ENCODE measurements at regions not wholly inside any gene's neighbourhood (a gene's known extent, or its start where the extent isn't known, plus 50 kb on each side); places are given as distances from the start of the nearest gene placed in this dataset.

- intact Hi-C loops (cut with micrococcal nuclease; ENCODE audit: unreplicated experiment): no loop called here
- peaks cover 4% of the 10 kb centered on the region for H3K9me3 Mint-ChIP-seq (ENCODE audit: low read depth, unreplicated experiment)
- DNase-seq: no peak
- CTCF ChIA-PET: no interaction called here
- H3K4me1 Mint-ChIP-seq (ENCODE audit: low read depth, unreplicated experiment): no peaks in the 10 kb centered on the region
- TF ChIP-seq, protein P1, sequence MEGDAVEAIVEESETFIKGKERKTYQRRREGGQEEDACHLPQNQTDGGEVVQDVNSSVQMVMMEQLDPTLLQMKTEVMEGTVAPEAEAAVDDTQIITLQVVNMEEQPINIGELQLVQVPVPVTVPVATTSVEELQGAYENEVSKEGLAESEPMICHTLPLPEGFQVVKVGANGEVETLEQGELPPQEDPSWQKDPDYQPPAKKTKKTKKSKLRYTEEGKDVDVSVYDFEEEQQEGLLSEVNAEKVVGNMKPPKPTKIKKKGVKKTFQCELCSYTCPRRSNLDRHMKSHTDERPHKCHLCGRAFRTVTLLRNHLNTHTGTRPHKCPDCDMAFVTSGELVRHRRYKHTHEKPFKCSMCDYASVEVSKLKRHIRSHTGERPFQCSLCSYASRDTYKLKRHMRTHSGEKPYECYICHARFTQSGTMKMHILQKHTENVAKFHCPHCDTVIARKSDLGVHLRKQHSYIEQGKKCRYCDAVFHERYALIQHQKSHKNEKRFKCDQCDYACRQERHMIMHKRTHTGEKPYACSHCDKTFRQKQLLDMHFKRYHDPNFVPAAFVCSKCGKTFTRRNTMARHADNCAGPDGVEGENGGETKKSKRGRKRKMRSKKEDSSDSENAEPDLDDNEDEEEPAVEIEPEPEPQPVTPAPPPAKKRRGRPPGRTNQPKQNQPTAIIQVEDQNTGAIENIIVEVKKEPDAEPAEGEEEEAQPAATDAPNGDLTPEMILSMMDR (IDR thresholded peaks at IDR 0.05; ENCODE audit: unreplicated experiment): no peak
- no peaks in the 10 kb centered on the region for H3K27me3 Mint-ChIP-seq (ENCODE audit: unreplicated experiment)
- no TSS peak for BruUV-seq (replicated peaks)
- no peak overlapping the region for H3K4me3 Mint-ChIP-seq (ENCODE audit: low read depth, unreplicated experiment)
- no peaks in the 10 kb centered on the region for H3K36me3 Mint-ChIP-seq (ENCODE audit: insufficient read depth, unreplicated experiment)
- H3K27ac Mint-ChIP-seq (ENCODE audit: unreplicated experiment): no peak overlapping the region
Observed at GRCh38 chr9:134967547-134967930, 49.8 kb upstream of the FCN1 start.

DNA sequence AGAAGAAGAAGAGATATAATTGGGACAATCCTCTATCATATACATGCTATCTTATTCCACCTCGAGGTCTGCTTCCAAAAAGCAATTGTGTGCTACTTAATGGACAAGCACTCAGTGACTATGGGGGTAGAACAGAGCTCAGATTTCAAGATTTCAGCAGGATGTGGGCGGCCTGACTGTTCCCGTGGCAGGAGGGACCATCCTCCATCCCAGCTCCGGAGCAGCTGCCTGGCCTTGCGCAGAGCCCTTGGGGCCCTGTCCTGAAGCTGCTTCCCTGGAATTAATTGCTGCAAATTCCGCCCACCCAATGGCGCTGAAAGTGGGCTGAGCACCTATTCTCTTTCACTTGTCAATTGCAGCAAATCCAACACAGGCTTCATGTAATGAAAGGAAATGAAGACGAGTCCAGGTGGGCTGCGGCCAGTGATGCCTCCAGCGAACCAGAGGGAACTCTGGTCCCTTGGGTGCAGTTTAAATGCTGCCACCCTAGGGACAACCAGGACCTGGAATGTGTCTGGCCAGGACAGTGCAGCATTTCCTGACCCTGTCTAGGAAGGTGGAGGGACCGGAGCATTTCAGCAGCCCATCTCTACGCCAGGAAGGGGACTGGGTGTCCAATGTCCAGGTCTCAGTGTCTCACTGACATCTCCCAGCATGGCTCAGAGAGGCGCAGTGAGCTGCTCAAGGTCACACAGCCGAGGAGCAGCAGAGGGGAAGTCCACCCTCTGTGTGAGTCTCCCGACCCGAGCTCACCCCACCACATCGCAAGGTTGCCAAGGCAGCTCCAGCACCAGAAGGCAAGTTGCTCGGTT is 50.5 kb upstream of the FCN1 start:
- BruUV-seq (replicated peaks): no TSS peak
- DNase-seq: no peak
- H3K27me3 Mint-ChIP-seq (ENCODE audit: unreplicated experiment): no peaks in the 10 kb centered on the region
- no peaks in the 10 kb centered on the region for H3K36me3 Mint-ChIP-seq (ENCODE audit: insufficient read depth, unreplicated experiment)
- no peak overlapping the region for H3K4me3 Mint-ChIP-seq (ENCODE audit: low read depth, unreplicated experiment)
- intact Hi-C loops (cut with micrococcal nuclease; ENCODE audit: unreplicated experiment): no loop called here
- TF ChIP-seq, protein P1 (IDR thresholded peaks at IDR 0.05; ENCODE audit: unreplicated experiment): no peak
- peaks cover 2% of the 10 kb centered on the region for H3K9me3 Mint-ChIP-seq (ENCODE audit: low read depth, unreplicated experiment)
- H3K4me1 Mint-ChIP-seq (ENCODE audit: low read depth, unreplicated experiment): no peaks in the 10 kb centered on the region
- CTCF ChIA-PET: no interaction called here
- no peak overlapping the region for H3K27ac Mint-ChIP-seq (ENCODE audit: unreplicated experiment)

DNA sequence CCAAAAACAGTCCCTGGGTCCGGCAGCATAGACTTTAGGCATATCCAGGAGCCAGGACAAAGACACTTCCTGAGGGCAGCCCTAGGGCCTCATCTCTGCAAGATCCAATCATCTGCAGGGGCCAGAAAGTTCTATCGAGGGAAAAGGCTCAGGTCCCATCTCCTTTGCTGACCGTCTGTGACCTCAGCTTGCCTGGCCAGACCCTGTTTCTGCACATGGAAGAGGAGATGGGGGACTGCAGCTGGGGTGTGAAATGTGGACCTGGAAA is 51.0 kb upstream of the FCN1 start:
- H3K36me3 Mint-ChIP-seq (ENCODE audit: insufficient read depth, unreplicated experiment): no peaks in the 10 kb centered on the region

DNA sequence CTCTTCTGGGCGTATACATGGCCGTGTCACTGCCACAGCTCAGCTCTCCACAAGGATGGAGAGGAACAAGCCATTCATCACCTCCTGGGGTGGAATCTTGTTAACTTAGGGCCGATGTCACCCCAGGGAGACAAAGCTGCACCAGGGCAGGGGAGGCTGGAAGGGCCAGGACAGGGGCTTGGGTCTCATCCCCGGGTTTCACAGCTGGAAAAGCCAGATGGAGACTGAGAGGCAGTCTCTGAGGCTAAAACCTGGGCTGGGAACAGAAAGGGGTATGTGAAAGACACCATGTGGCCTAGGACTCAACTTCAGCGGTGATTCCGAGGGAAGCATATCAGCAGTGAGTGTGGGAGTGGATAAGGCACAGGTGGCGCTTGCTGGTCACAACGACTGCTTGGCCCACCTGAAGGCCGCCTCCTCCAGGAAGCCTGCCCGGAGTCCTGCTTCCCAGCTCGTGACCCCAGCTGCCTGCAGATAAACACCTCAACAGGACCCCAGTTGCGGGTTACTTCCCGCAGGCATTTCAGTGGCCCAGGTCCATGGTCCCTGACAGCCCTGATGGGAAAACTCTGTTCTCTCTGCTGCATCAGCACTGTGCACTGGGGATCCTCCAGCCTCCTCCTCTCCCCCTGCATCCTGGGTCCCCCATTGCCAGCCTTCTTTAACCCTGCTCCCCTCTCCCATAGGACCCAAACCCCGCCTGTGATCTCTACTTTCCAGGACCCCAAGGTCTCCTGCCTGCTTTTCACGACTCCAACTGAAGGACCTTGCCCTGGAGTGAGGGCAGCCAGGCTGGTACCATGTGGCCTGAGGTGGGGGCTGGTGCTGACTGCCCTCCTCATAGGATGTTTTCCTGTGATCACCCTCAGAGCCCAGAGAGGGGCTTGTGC is 51.7 kb upstream of the FCN1 start:
- no TSS peak for BruUV-seq (replicated peaks)
- no peak overlapping the region for H3K4me3 Mint-ChIP-seq (ENCODE audit: low read depth, unreplicated experiment)
- no peaks in the 10 kb centered on the region for H3K4me1 Mint-ChIP-seq (ENCODE audit: low read depth, unreplicated experiment)
- no peak overlapping the region for H3K27ac Mint-ChIP-seq (ENCODE audit: unreplicated experiment)
- TF ChIP-seq, protein P1 (IDR thresholded peaks at IDR 0.05; ENCODE audit: unreplicated experiment): no peak
- H3K36me3 Mint-ChIP-seq (ENCODE audit: insufficient read depth, unreplicated experiment): no peaks in the 10 kb centered on the region
- H3K9me3 Mint-ChIP-seq (ENCODE audit: low read depth, unreplicated experiment): peaks cover 2% of the 10 kb centered on the region
- no peak for DNase-seq
- CTCF ChIA-PET: no interaction called here
- intact Hi-C loops (cut with micrococcal nuclease; ENCODE audit: unreplicated experiment): no loop called here
- no peaks in the 10 kb centered on the region for H3K27me3 Mint-ChIP-seq (ENCODE audit: unreplicated experiment)

More for the DNA sequence above, 51.0 kb upstream of the FCN1 start:
- Mint-ChIP-seq H3K4me3 (ENCODE audit: low read depth, unreplicated experiment) (no peak overlapping the region), H3K27me3 (ENCODE audit: unreplicated experiment) (no peaks in the 10 kb centered on the region), H3K4me1 (ENCODE audit: low read depth, unreplicated experiment) (no peaks in the 10 kb centered on the region), H3K9me3 (ENCODE audit: low read depth, unreplicated experiment) (peaks cover 2% of the 10 kb centered on the region), H3K27ac (ENCODE audit: unreplicated experiment) (no peak overlapping the region)
- intact Hi-C loops (cut with micrococcal nuclease; ENCODE audit: unreplicated experiment): no loop called here
- DNase-seq: no peak
- no TSS peak for BruUV-seq (replicated peaks)
- CTCF ChIA-PET: no interaction called here
- TF ChIP-seq, protein P1 (IDR thresholded peaks at IDR 0.05; ENCODE audit: unreplicated experiment): no peak
